GM12878 (cell line): ENCODE measurements at regions not wholly inside any gene's neighbourhood (a gene's known extent, or its start where the extent isn't known, plus 50 kb on each side); places are given as distances from the start of the nearest gene placed in this dataset.

Experiments
- ATAC-seq: fragments of 200-7000 bp; cut with Tn5 transposase; 3 replicates; pipeline ENCODE4 v1.9.1; 2020; ENCODE audit warnings: mild to moderate bottlenecking, moderate library complexity
- BruUV-seq: library from RNA; stranded (reverse); fragments of 400-500 nt; replicated peaks from 2 replicates; lab custom pipeline; 2021; lab: Mats Ljungman, UMichigan
- CTCF ChIA-PET: fragments of 300-600 bp; sonication (Branson Sonifier 250); formaldehyde crosslinking; extraction: SDS; loops from one replicate; lab custom pipeline; 2021; ENCODE audit warnings: inconsistent platforms; lab: Yijun Ruan, JAX
- POLR2A ChIA-PET: fragments of 350-600 bp; formaldehyde crosslinking; extraction: SDS; loops from one replicate; lab custom pipeline; 2021; ENCODE audit warnings: inconsistent platforms; lab: Charles Lee
- RAD21 ChIA-PET: fragments of 300-600 bp; sonication (Branson Sonifier 250); formaldehyde crosslinking; loops from one replicate; lab custom pipeline; 2023; ENCODE audit warnings: antibody characterized with exemption; ENCODE audit not compliant: unreplicated experiment; lab: Charles Lee
- SMC1A ChIA-PET: fragments of 300-600 bp; sonication (Branson Sonifier 250); formaldehyde crosslinking; loops from one replicate; lab custom pipeline; 2023; ENCODE audit not compliant: unreplicated experiment, uncharacterized antibody; lab: Charles Lee
- DNase-seq: peaks from one replicate; pipeline ENCODE4 v3.0.0-alpha.2; 2011; ENCODE audit warnings: low read depth, low spot score
- FAIRE-seq: peaks from 3 replicates; lab custom pipeline; 2011; peaks lifted over from hg19 to GRCh38; lab: Jason Lieb, UNC
- H2AFZ ChIP-seq: 2 replicates; pipeline ENCODE4 v1.6.0; 2011; ENCODE audit warnings: low read depth, low read length, control low read depth; ENCODE audit not compliant: control insufficient read depth
- H3K27ac ChIP-seq: 2 replicates; pipeline ENCODE4 v1.5.1; 2011; ENCODE audit warnings: control low read depth; ENCODE audit not compliant: control insufficient read depth, insufficient read depth
- H3K27me3 ChIP-seq, 2 experiments: replicated peaks in 1 of 2; 2 replicates each; pipeline versions ENCODE4 v1.6.0 to v1.6.1; 2011; ENCODE audit warnings: low read length in 1 of 2; ENCODE audit not compliant: control insufficient read depth in 2 of 2, insufficient read depth in 2 of 2
- H3K36me3 ChIP-seq, 2 experiments: 2 replicates each; pipeline ENCODE4 v1.5.1; 2011; ENCODE audit warnings: low read length in 1 of 2; ENCODE audit not compliant: control insufficient read depth in 2 of 2, insufficient read depth in 2 of 2
- H3K4me1 ChIP-seq: 2 replicates; pipeline ENCODE4 v1.6.1; 2011; ENCODE audit warnings: mild to moderate bottlenecking, low read length, moderate library complexity, mixed read lengths; ENCODE audit not compliant: control insufficient read depth, insufficient read depth
- H3K4me2 ChIP-seq: 2 replicates; pipeline ENCODE4 v1.6.0; 2011; ENCODE audit warnings: control low read depth; ENCODE audit not compliant: control insufficient read depth, insufficient read depth
- H3K4me3 ChIP-seq: fragments of 200-600 bp; sonication (generic); 2 replicates; pipeline ENCODE4 v1.5.1; 2016
- H3K79me2 ChIP-seq: 2 replicates; pipeline ENCODE4 v1.6.0; 2011; ENCODE audit warnings: low read length; ENCODE audit not compliant: control insufficient read depth, insufficient read depth
- H3K9ac ChIP-seq: 2 replicates; pipeline ENCODE4 v1.8.0; 2011; ENCODE audit warnings: low read length, control low read depth, mixed read lengths; ENCODE audit not compliant: control insufficient read depth, insufficient read depth
- H3K9me3 ChIP-seq: replicated peaks from 3 replicates; pipeline ENCODE4 v1.5.1; 2011; ENCODE audit warnings: mild to moderate bottlenecking, low read length; ENCODE audit not compliant: control insufficient read depth, insufficient read depth
- H4K20me1 ChIP-seq: 2 replicates; pipeline ENCODE4 v1.6.0; 2011; ENCODE audit not compliant: control insufficient read depth, insufficient read depth
- ATF7 ChIP-seq: fragments of 450-650 bp; IDR thresholded peaks from 2 replicates; pipeline ENCODE4 v1.6.1; 2016; ENCODE audit warnings: low read depth, mild to moderate bottlenecking
- EED ChIP-seq: sonication (generic); IDR thresholded peaks from 2 replicates; pipeline ENCODE4 v1.6.1; 2016; ENCODE audit warnings: antibody characterized with exemption, low read depth
- EP300 ChIP-seq, 2 experiments: fragments of 150-350 bp in 1 of 2; IDR thresholded peaks; 2 replicates each; pipeline ENCODE4 v1.6.1; 2011 to 2012; ENCODE audit warnings: low read depth in 2 of 2, low read length in 2 of 2, borderline replicate concordance in 1 of 2, improper control_type of control experiment in 1 of 2, inconsistent platforms in 1 of 2; ENCODE audit not compliant: control insufficient read depth in 1 of 2
- FOXK2 ChIP-seq: fragments of 450-650 bp; IDR thresholded peaks from 2 replicates; pipeline ENCODE4 v1.6.1; 2017; ENCODE audit warnings: mild to moderate bottlenecking, moderate library complexity
- IRF4 ChIP-seq: IDR thresholded peaks from 2 replicates; pipeline ENCODE4 v1.6.1; 2011; ENCODE audit warnings: low read depth, low read length
- MYC ChIP-seq: IDR thresholded peaks from 2 replicates; pipeline ENCODE4 v1.6.1; 2011; ENCODE audit warnings: mild to moderate bottlenecking, low read length, moderate library complexity, inconsistent platforms; ENCODE audit not compliant: insufficient read depth, insufficient replicate concordance, insufficient read length, severe bottlenecking
- NFXL1 ChIP-seq: fragments of 450-650 bp; IDR thresholded peaks from 2 replicates; pipeline ENCODE4 v1.6.1; 2017; ENCODE audit warnings: antibody characterized with exemption, mild to moderate bottlenecking, borderline replicate concordance
- NRF1 ChIP-seq: conservative IDR thresholded peaks from 2 replicates; pipeline ENCODE4 v1.6.1; 2011; ENCODE audit warnings: mild to moderate bottlenecking, low read depth, low read length, improper control_type of control experiment
- POLR2A ChIP-seq: IDR thresholded peaks from 2 replicates; pipeline ENCODE4 v1.6.1; 2011; ENCODE audit warnings: low read depth, mild to moderate bottlenecking, low read length
- SIN3A ChIP-seq: IDR thresholded peaks from 2 replicates; pipeline ENCODE4 v1.6.1; 2012; ENCODE audit warnings: low read depth, low read length, improper control_type of control experiment
- SIX5 ChIP-seq: IDR thresholded peaks from 2 replicates; pipeline ENCODE4 v1.6.1; 2011; ENCODE audit warnings: mild to moderate bottlenecking, low read depth, low read length, moderate library complexity; ENCODE audit not compliant: severe bottlenecking
- SMARCA5 ChIP-seq: fragments of 450-650 bp; IDR thresholded peaks from 2 replicates; pipeline ENCODE4 v1.6.1; 2017; ENCODE audit warnings: mild to moderate bottlenecking
- SMC3 ChIP-seq: IDR thresholded peaks from 2 replicates; pipeline ENCODE4 v1.6.1; 2011; ENCODE audit warnings: low read length, improper control_type of control experiment, borderline replicate concordance
- SREBF2 ChIP-seq: IDR thresholded peaks from 2 replicates; pipeline ENCODE4 v1.6.1; 2012; ENCODE audit warnings: mild to moderate bottlenecking, low read length
- TAF1 ChIP-seq: IDR thresholded peaks from 2 replicates; pipeline ENCODE4 v1.6.1; 2011; ENCODE audit warnings: mild to moderate bottlenecking, low read depth, low read length, borderline replicate concordance
- TBL1XR1 ChIP-seq: IDR thresholded peaks from 2 replicates; pipeline ENCODE4 v1.6.1; 2012; ENCODE audit warnings: low read depth, low read length, improper control_type of control experiment
- TCF7 ChIP-seq: IDR thresholded peaks from 2 replicates; pipeline ENCODE4 v1.6.1; 2014; ENCODE audit warnings: antibody characterized with exemption, borderline replicate concordance
- WGBS: methylation state at CpG from one replicate; pipeline ENCODE4 v1.1.6; 2016; ENCODE audit warnings: low lambda C conversion rate; ENCODE audit not compliant: insufficient replicate concordance, insufficient coverage; ENCODE audit errors: missing lambda C conversion rate; 5-methylcytosine and 5-hydroxymethylcytosine counted together
- in situ Hi-C: fragments of 300-500 bp; cut with MboI; formaldehyde crosslinking; loops from 9 replicates; pipeline ENCODE4 v1.14.3; 2018; ENCODE audit warnings: mixed read lengths
- intact Hi-C: fragments of 100-400 bp; cut with micrococcal nuclease; formaldehyde crosslinking; loops from one replicate; pipeline ENCODE4 v1.14.2; 2022; ENCODE audit not compliant: unreplicated experiment
- TF ChIP-seq, protein P1 (sequence below): IDR thresholded peaks from 2 replicates; pipeline ENCODE4 v1.6.1; 2012; ENCODE audit warnings: low read depth, low read length, improper control_type of control experiment
- TF ChIP-seq, protein P2 (sequence below): IDR thresholded peaks from 2 replicates; pipeline ENCODE4 v1.6.1; 2011; ENCODE audit warnings: borderline replicate concordance, low read depth, mild to moderate bottlenecking, moderate library complexity, low read length; ENCODE audit not compliant: insufficient read depth, poor library complexity, severe bottlenecking

DNA sequence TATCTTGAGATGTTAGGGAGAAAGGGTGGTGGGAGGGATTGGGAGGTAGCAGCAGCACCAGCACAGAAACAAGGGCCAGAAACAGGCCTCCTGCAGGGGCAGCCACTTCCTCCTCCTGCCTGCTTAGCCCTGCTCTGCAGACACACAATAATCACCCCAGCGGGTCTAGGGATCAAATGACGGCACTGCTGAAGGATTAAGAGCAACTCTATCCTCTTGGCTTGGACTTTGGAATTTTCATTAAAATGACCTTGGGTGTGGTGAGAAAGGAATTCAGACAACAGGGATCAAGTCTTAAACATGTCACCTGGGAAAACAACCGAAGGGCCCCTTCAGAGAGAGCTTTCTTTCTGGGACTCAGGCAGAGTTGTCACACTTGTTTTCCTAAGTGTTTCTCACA, 353.4 kb downstream of the SPRY1 start:
- Histone ChIP-seq H3K27ac (no peak overlapping the region), H3K79me2 (no peaks in the 10 kb centered on the region), H3K4me2 (no peak overlapping the region), H3K27me3 (no peaks in the 10 kb centered on the region; a peak in 1 of 4 replicates), H3K36me3 (no peaks in the 10 kb centered on the region), H3K4me3 (no peak overlapping the region), H3K4me1 (no peaks in the 10 kb centered on the region), H4K20me1 (no peaks in the 10 kb centered on the region), H3K9ac (no peak overlapping the region), H2AFZ (no peak overlapping the region), H3K9me3 (no peaks in the 10 kb centered on the region)
- RAD21 ChIA-PET, result no interaction called here
- FAIRE-seq (no peak), DNase-seq (no peak), ATAC-seq (no peak)
- intact Hi-C loops (no loop called here), in situ Hi-C loops (no loop called here)
- no peak for TF ChIP-seq EED
- TF ChIP-seq NFXL1, result no peak
- TF ChIP-seq MYC, result no peak
- TF ChIP-seq TCF7, result no peak
- TF ChIP-seq SMARCA5, result no peak
- TF ChIP-seq EP300 (IDR thresholded peaks at IDR 0.05; ENCODE audit: borderline replicate concordance in 1 of 2, control insufficient read depth in 1 of 2, low read depth in 2 of 2, low read length in 2 of 2), result no peak
- TF ChIP-seq IRF4, result no peak
- TF ChIP-seq NRF1, result no peak
- TF ChIP-seq, protein P1, sequence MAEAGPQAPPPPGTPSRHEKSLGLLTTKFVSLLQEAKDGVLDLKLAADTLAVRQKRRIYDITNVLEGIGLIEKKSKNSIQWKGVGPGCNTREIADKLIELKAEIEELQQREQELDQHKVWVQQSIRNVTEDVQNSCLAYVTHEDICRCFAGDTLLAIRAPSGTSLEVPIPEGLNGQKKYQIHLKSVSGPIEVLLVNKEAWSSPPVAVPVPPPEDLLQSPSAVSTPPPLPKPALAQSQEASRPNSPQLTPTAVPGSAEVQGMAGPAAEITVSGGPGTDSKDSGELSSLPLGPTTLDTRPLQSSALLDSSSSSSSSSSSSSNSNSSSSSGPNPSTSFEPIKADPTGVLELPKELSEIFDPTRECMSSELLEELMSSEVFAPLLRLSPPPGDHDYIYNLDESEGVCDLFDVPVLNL, result no peak
- TF ChIP-seq ATF7, result no peak
- no peak for TF ChIP-seq SREBF2
- TF ChIP-seq SIX5, result no peak
- no peak for TF ChIP-seq POLR2A
- no peak for TF ChIP-seq SMC3
- TF ChIP-seq SIN3A, result no peak
- TF ChIP-seq FOXK2, result no peak
- TF ChIP-seq, protein P2, sequence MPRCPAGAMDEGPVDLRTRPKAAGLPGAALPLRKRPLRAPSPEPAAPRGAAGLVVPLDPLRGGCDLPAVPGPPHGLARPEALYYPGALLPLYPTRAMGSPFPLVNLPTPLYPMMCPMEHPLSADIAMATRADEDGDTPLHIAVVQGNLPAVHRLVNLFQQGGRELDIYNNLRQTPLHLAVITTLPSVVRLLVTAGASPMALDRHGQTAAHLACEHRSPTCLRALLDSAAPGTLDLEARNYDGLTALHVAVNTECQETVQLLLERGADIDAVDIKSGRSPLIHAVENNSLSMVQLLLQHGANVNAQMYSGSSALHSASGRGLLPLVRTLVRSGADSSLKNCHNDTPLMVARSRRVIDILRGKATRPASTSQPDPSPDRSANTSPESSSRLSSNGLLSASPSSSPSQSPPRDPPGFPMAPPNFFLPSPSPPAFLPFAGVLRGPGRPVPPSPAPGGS, result no peak
- no peak for TF ChIP-seq TBL1XR1
- no peak for TF ChIP-seq TAF1
- POLR2A ChIA-PET, result no interaction called here
- BruUV-seq, result no TSS peak
- SMC1A ChIA-PET, result no interaction called here
- 38% methylated on average over 3 of the region's 3 CpGs for WGBS
- CTCF ChIA-PET, result no interaction called here
